ENCODE measurements at regions not wholly inside any gene's neighbourhood (a gene's known extent, or its start where the extent isn't known, plus 50 kb on each side); places are given as distances from the start of the nearest gene placed in this dataset.

DNA sequence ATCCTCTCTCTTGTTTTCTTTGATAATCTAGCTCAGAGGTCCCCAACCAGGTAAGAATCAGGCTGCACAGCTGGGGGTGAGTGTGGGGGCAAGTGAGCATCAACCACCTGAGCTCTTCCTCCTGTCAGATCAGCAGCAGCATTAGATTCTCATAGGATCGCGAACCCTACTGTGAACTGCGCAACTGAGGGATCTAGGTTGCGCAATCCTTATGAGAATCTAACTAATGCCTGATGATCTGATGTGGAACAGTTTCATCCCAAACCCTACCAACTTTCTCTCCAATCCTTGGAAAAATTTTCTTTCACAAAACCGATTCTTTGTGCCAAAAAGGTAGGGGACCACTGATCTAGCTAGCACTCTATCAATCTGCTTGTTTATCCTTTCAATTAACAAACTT lies 678.3 kb downstream of the CBLN2 start:
- TF ChIP-seq, protein P1, sequence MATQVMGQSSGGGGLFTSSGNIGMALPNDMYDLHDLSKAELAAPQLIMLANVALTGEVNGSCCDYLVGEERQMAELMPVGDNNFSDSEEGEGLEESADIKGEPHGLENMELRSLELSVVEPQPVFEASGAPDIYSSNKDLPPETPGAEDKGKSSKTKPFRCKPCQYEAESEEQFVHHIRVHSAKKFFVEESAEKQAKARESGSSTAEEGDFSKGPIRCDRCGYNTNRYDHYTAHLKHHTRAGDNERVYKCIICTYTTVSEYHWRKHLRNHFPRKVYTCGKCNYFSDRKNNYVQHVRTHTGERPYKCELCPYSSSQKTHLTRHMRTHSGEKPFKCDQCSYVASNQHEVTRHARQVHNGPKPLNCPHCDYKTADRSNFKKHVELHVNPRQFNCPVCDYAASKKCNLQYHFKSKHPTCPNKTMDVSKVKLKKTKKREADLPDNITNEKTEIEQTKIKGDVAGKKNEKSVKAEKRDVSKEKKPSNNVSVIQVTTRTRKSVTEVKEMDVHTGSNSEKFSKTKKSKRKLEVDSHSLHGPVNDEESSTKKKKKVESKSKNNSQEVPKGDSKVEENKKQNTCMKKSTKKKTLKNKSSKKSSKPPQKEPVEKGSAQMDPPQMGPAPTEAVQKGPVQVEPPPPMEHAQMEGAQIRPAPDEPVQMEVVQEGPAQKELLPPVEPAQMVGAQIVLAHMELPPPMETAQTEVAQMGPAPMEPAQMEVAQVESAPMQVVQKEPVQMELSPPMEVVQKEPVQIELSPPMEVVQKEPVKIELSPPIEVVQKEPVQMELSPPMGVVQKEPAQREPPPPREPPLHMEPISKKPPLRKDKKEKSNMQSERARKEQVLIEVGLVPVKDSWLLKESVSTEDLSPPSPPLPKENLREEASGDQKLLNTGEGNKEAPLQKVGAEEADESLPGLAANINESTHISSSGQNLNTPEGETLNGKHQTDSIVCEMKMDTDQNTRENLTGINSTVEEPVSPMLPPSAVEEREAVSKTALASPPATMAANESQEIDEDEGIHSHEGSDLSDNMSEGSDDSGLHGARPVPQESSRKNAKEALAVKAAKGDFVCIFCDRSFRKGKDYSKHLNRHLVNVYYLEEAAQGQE (IDR thresholded peaks at IDR 0.05; ENCODE audit: insufficient read depth in 1 of 2, low read depth in 2 of 2, low read length in 2 of 2) = no peak
- no peak for TF ChIP-seq TAF1 (IDR thresholded peaks at IDR 0.05; ENCODE audit: borderline replicate concordance, insufficient read depth, low read length)
- no peak for TF ChIP-seq SIN3A (IDR thresholded peaks at IDR 0.05; ENCODE audit: borderline replicate concordance, insufficient read depth, low read length)
- no peak for TF ChIP-seq POLR2AphosphoS5 (IDR thresholded peaks at IDR 0.05; ENCODE audit: low read depth, low read length)

Data from PFSK-1 (cell line).